Stimulated activated CD8-positive, alpha-beta memory T cell treated with anti-CD3 and anti-CD28 coated beads, Interleukin-12 subunit alpha, Interleukin-12 subunit beta, amount 100 ng/mL, for 24 hours (primary cell): ENCODE measurements at regions not wholly inside any gene's neighbourhood (a gene's known extent, or its start where the extent isn't known, plus 50 kb on each side); places are given as distances from the start of the nearest gene placed in this dataset.

Source experiments
- DNase-seq: peaks from one replicate; pipeline ENCODE4 v3.0.0-alpha.2; 2020; ENCODE audit errors: extremely low read depth

GRCh38 chr12:107551434-107551833 lies 134.2 kb upstream of the PWP1 start:
- DNase-seq: no peak

GRCh38 chr12:107552263-107552662 lies 133.3 kb upstream of the PWP1 start:
- no peak for DNase-seq

GRCh38 chr12:107553211-107553765 lies 132.3 kb upstream of the PWP1 start:
- DNase-seq: no peak

GRCh38 chr12:107554941-107555340 lies 130.7 kb upstream of the PWP1 start:
- DNase-seq: no peak

GRCh38 chr12:107557026-107557425 lies 128.6 kb upstream of the PWP1 start:
- DNase-seq: no peak

GRCh38 chr12:107557589-107558100 lies 128.0 kb upstream of the PWP1 start:
- DNase-seq: no peak

- DNase-seq: no peak
These were observed 127.3 kb upstream of the PWP1 start for GRCh38 chr12:107558141-107558815.

- DNase-seq: no peak
These were observed 126.7 kb upstream of the PWP1 start for GRCh38 chr12:107558816-107559382.

- no peak for DNase-seq
These were observed 125.3 kb upstream of the PWP1 start for GRCh38 chr12:107560165-107560898.

- DNase-seq: no peak
These were observed 124.7 kb upstream of the PWP1 start for GRCh38 chr12:107560899-107561285.

- DNase-seq: no peak
These were observed 120.7 kb upstream of the PWP1 start for GRCh38 chr12:107564946-107565345.

GRCh38 chr12:107565551-107565950 lies 120.0 kb upstream of the PWP1 start:
- no peak for DNase-seq

GRCh38 chr12:107567876-107568619 lies 117.6 kb upstream of the PWP1 start:
- no peak for DNase-seq

GRCh38 chr12:107568718-107569117 lies 116.9 kb upstream of the PWP1 start:
- DNase-seq: no peak

GRCh38 chr12:107570721-107571120 lies 114.9 kb upstream of the PWP1 start:
- no peak for DNase-seq

GRCh38 chr12:107571492-107571891 lies 114.1 kb upstream of the PWP1 start:
- no peak for DNase-seq

GRCh38 chr12:107574691-107575090 lies 110.9 kb upstream of the PWP1 start:
- no peak for DNase-seq

GRCh38 chr12:107580750-107581618 lies 104.6 kb upstream of the PWP1 start:
- DNase-seq: no peak

GRCh38 chr12:107581619-107582015 lies 104.0 kb upstream of the PWP1 start:
- no peak for DNase-seq

- DNase-seq: no peak
These were observed 102.0 kb upstream of the PWP1 start for GRCh38 chr12:107583551-107583950.

GRCh38 chr12:107584563-107584962 lies 101.0 kb upstream of the PWP1 start:
- DNase-seq: no peak
